ENCODE measurements at regions not wholly inside any gene's neighbourhood (a gene's known extent, or its start where the extent isn't known, plus 50 kb on each side); places are given as distances from the start of the nearest gene placed in this dataset.

DNA sequence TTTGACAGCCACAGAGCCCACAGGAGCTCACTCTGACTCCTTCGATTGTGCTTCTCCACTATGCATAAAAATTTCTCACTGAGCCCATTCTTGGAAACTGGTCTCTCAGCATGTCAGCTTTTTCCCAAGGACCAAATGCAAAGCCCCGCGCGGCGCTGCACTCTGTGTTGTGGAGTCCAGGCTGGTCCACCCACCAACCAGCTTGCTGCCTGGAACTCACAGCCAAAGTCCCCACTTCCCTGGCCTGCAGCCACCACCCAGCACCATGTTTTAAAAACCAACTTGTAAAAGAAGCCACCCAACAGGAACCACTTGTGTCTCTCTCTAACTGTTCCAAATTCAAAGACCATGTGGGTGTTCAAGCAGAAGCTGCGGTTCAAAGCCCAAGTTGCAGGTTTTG, 124.4 kb downstream of the SPATA19 start:
- no peaks in the 10 kb centered on the region; the same call in 1 of the 2 replicates for H3K27me3 ChIP-seq (ENCODE audit: control insufficient read depth, insufficient read depth, low read length)
- in situ Hi-C loops (cut with HindIII; ENCODE audit: low pct_unique_long_range_greater_than_20kb, low sequenced_read_pairs): no loop called here
- no peak for ATAC-seq
- ChIA-PET POLR2A (no interaction called here), CTCF (no interaction called here)
- no TSS peak for BruUV-seq (replicated peaks)
- no peak overlapping the region for H3K27ac ChIP-seq (ENCODE audit: low read length)
- H3K4me1 ChIP-seq (ENCODE audit: control insufficient read depth, insufficient read depth, low read length): no peaks in the 10 kb centered on the region
- no peaks in the 10 kb centered on the region for H3K9me3 ChIP-seq (ENCODE audit: control insufficient read depth, insufficient read depth, low read depth, low read length)
- no peaks in the 10 kb centered on the region for H3K36me3 ChIP-seq (ENCODE audit: control insufficient read depth, insufficient read depth, low read length)
- no peak overlapping the region for H3K4me3 ChIP-seq (ENCODE audit: low read depth in 2 of 2, low read length in 2 of 2)
- intact Hi-C loops (cut with micrococcal nuclease; ENCODE audit: unreplicated experiment): no loop called here
- TF ChIP-seq POLR2AphosphoS5 (IDR thresholded peaks at IDR 0.05; ENCODE audit: low read depth, low read length) (no peak), TCF7L2 (IDR thresholded peaks at IDR 0.05; ENCODE audit: low read depth, low read length) (no peak), SIN3A (IDR thresholded peaks at IDR 0.05; ENCODE audit: borderline replicate concordance, insufficient read depth, low read depth, low read length) (no peak)
- TF ChIP-seq, protein P1, sequence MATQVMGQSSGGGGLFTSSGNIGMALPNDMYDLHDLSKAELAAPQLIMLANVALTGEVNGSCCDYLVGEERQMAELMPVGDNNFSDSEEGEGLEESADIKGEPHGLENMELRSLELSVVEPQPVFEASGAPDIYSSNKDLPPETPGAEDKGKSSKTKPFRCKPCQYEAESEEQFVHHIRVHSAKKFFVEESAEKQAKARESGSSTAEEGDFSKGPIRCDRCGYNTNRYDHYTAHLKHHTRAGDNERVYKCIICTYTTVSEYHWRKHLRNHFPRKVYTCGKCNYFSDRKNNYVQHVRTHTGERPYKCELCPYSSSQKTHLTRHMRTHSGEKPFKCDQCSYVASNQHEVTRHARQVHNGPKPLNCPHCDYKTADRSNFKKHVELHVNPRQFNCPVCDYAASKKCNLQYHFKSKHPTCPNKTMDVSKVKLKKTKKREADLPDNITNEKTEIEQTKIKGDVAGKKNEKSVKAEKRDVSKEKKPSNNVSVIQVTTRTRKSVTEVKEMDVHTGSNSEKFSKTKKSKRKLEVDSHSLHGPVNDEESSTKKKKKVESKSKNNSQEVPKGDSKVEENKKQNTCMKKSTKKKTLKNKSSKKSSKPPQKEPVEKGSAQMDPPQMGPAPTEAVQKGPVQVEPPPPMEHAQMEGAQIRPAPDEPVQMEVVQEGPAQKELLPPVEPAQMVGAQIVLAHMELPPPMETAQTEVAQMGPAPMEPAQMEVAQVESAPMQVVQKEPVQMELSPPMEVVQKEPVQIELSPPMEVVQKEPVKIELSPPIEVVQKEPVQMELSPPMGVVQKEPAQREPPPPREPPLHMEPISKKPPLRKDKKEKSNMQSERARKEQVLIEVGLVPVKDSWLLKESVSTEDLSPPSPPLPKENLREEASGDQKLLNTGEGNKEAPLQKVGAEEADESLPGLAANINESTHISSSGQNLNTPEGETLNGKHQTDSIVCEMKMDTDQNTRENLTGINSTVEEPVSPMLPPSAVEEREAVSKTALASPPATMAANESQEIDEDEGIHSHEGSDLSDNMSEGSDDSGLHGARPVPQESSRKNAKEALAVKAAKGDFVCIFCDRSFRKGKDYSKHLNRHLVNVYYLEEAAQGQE (IDR thresholded peaks at IDR 0.05; ENCODE audit: insufficient read depth in 1 of 2, low read depth in 2 of 2, low read length in 1 of 2): no peak
- TF ChIP-seq, protein P2, sequence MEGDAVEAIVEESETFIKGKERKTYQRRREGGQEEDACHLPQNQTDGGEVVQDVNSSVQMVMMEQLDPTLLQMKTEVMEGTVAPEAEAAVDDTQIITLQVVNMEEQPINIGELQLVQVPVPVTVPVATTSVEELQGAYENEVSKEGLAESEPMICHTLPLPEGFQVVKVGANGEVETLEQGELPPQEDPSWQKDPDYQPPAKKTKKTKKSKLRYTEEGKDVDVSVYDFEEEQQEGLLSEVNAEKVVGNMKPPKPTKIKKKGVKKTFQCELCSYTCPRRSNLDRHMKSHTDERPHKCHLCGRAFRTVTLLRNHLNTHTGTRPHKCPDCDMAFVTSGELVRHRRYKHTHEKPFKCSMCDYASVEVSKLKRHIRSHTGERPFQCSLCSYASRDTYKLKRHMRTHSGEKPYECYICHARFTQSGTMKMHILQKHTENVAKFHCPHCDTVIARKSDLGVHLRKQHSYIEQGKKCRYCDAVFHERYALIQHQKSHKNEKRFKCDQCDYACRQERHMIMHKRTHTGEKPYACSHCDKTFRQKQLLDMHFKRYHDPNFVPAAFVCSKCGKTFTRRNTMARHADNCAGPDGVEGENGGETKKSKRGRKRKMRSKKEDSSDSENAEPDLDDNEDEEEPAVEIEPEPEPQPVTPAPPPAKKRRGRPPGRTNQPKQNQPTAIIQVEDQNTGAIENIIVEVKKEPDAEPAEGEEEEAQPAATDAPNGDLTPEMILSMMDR (IDR thresholded peaks at IDR 0.05): no peak
- no peak for DNase-seq (ENCODE audit: low read depth, low spot score)

DNA sequence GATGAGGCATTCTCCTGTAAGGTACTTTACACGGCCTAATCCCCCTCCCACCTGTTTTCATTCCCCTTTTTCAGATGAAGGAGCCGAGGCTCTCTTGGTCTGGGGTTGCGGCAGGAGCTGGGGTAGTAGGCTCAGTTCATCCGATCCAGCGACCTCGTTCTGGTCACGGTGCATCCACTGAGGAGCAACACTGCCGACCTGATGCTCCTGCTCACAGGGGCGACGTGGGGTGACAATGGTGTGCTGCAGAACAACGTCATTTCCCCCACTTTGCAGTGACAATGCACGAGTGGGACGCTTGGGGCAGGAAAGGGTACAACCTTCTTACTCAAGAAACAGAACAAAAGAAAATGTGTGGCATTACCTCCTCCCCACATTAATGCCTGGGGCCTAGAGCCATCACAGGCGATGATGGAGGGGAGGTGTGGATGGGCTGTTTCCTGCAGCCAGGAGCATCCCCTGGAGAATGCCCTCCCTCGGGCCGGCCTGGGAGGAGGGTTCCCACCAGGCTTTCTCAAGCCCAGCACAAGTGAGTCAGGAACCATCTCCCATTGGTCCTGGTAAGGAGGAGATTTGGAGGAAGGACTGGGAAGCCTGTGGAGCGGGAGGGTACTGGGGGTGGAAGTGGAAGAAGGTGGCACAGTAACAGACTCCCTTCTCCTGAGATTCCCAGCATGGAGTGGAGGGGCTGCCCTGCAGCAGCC, 125.6 kb downstream of the SPATA19 start:
- Histone ChIP-seq H3K36me3 (ENCODE audit: control insufficient read depth, insufficient read depth, low read length) (no peaks in the 10 kb centered on the region), H3K9me3 (ENCODE audit: control insufficient read depth, insufficient read depth, low read depth, low read length) (no peaks in the 10 kb centered on the region), H3K4me1 (ENCODE audit: control insufficient read depth, insufficient read depth, low read length) (no peaks in the 10 kb centered on the region), H3K27ac (ENCODE audit: low read length) (no peak overlapping the region), H3K27me3 (ENCODE audit: control insufficient read depth, insufficient read depth, low read length) (no peaks in the 10 kb centered on the region; the same call in 1 of the 2 replicates), H3K4me3 (ENCODE audit: low read depth in 2 of 2, low read length in 2 of 2) (no peak overlapping the region)
- TF ChIP-seq SIN3A (IDR thresholded peaks at IDR 0.05; ENCODE audit: borderline replicate concordance, insufficient read depth, low read depth, low read length): no peak
- no peak for TF ChIP-seq TCF7L2 (IDR thresholded peaks at IDR 0.05; ENCODE audit: low read depth, low read length)
- no peak for TF ChIP-seq POLR2AphosphoS5 (IDR thresholded peaks at IDR 0.05; ENCODE audit: low read depth, low read length)
- TF ChIP-seq, protein P1 (IDR thresholded peaks at IDR 0.05; ENCODE audit: insufficient read depth in 1 of 2, low read depth in 2 of 2, low read length in 1 of 2): no peak
- TF ChIP-seq, protein P2 (IDR thresholded peaks at IDR 0.05): no peak
- POLR2A ChIA-PET: no interaction called here
- no TSS peak for BruUV-seq (replicated peaks)
- CTCF ChIA-PET: no interaction called here
- in situ Hi-C loops (cut with HindIII; ENCODE audit: low pct_unique_long_range_greater_than_20kb, low sequenced_read_pairs) (no loop called here), intact Hi-C loops (cut with micrococcal nuclease; ENCODE audit: unreplicated experiment) (no loop called here)
- ATAC-seq: no peak
- no peak for DNase-seq (ENCODE audit: low read depth, low spot score)

Measured in Panc1 (cell line).